NB4 (cell line): ENCODE measurements at regions not wholly inside any gene's neighbourhood (a gene's known extent, or its start where the extent isn't known, plus 50 kb on each side); places are given as distances from the start of the nearest gene placed in this dataset.

Experiments used
- MYC ChIP-seq: IDR thresholded peaks from 2 replicates; pipeline ENCODE4 v1.6.1; 2011; ENCODE audit warnings: low read depth, low read length
- TF ChIP-seq, protein P1 (sequence below): IDR thresholded peaks from one replicate; pipeline ENCODE4 v1.5.1; 2012; ENCODE audit warnings: low read depth, low read length

DNA sequence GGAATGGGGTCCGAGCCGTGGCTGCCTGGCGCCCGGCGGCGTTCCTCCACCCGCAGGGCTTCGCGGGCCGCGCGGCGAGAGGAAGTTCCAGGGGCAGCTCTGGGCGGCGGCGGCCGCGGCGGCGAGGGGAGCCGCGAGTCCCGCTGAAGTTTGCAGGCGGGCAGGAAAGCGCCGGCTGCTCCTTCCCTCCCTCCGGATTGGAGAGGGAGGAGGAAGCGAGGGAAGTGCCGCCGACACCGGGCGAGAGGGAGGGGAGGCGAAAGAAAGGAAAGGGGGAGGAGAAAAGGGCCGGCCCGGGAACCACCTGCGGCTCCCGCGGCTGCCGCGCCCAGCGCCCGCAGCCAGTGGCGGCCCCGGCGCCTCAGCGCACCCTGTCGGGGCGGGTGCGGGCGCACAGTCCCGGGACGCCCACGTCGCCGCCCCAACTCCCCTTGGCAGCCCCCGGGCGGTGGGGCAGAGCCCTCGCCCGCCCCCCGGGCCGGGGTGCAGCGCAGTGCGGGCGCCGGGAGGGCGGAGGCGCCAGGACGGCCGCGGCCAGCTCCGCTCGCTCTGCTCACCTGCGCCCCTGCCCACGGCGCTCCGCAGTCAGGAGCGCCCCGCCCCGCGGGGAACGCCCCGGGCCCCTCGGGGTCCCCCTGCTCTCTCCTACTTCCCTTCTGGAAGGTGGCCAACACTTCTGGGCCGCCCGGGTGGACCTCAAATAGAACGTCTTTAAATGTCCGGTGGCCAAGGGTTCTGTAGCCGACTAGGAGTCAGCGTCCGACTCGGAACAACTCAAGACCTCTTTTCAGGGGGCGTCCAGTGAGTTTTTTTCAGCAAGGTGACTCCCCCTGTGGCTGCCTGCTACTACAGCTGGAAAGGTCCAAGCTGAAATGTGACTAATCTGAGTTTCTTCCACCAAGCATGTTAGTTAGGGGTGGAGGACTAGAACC lies 80.3 kb upstream of the CCDC28A start:
- TF ChIP-seq, protein P1, sequence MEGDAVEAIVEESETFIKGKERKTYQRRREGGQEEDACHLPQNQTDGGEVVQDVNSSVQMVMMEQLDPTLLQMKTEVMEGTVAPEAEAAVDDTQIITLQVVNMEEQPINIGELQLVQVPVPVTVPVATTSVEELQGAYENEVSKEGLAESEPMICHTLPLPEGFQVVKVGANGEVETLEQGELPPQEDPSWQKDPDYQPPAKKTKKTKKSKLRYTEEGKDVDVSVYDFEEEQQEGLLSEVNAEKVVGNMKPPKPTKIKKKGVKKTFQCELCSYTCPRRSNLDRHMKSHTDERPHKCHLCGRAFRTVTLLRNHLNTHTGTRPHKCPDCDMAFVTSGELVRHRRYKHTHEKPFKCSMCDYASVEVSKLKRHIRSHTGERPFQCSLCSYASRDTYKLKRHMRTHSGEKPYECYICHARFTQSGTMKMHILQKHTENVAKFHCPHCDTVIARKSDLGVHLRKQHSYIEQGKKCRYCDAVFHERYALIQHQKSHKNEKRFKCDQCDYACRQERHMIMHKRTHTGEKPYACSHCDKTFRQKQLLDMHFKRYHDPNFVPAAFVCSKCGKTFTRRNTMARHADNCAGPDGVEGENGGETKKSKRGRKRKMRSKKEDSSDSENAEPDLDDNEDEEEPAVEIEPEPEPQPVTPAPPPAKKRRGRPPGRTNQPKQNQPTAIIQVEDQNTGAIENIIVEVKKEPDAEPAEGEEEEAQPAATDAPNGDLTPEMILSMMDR: no peak
- TF ChIP-seq MYC: no peak
